ENCODE measurements at regions not wholly inside any gene's neighbourhood (a gene's known extent, or its start where the extent isn't known, plus 50 kb on each side); places are given as distances from the start of the nearest gene placed in this dataset.

DNA sequence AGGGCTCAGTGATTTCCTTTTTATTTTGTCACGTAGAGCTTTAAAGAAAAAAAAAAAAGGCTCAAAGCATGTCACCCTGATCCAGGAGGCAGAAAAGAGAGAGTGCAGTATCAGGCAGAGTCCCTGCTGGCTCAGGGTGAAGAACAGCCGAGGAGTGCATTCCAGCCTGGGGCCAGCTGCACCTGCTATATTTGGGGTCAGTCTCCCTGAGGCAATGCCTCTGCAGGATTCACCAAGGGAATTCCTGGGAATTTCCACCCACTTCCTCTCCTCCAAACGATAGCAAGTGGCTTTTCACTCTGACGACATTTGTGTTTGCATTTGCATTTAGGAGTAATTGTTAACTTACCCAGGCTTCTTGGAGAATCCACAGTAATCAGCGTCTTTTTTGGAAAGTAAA lies 202.9 kb upstream of the CTNNB1 start:
- DNase-seq (ENCODE audit: low read depth) = no peak

- DNase-seq (ENCODE audit: low read depth) = no peak
Observed at GRCh38 chr3:40996827-40997710, 202.2 kb upstream of the CTNNB1 start.

DNA sequence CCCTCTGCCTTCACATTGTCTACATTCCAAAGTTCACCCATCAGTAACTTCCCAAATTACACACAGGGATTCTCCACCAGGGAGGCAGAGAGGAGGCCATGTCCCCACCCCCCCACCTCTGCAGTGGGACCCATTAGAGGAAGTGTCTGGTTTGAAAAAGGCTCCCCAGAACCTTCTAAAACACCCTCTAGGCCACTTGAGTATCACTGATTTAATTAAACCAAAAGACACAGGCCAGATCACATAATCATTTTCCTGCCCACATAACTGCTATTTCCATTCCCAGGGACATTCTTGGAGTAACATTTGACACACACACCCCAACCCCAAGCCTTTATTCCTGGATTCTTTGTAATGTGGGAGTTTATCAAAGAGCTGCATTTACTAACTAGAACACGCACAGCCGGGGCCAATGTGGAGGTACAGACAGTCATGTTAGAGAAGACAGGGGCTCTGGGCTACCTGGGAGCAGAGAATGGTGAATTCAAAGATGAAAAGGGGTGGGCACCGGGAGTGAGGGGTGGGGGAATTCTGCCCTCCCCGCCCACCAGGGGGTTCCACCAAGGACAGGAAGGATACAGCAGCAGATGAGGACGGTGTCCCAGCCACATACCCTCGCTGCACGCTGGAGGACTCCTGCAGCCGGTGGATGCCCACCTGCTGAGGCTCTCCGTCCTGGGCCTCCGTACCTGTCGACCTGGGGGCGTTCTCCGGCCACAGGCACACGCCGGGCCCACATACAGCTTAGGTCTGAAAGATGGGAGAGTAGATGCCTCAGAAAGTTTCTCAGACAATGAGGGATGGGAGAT lies 201.4 kb upstream of the CTNNB1 start:
- DNase-seq (ENCODE audit: low read depth) = no peak

- no peak for DNase-seq (ENCODE audit: low read depth)
Observed at GRCh38 chr3:40999682-41000081, 199.6 kb upstream of the CTNNB1 start.

GRCh38 chr3:41000471-41000870 lies 198.8 kb upstream of the CTNNB1 start:
- DNase-seq (ENCODE audit: low read depth) = no peak

DNA sequence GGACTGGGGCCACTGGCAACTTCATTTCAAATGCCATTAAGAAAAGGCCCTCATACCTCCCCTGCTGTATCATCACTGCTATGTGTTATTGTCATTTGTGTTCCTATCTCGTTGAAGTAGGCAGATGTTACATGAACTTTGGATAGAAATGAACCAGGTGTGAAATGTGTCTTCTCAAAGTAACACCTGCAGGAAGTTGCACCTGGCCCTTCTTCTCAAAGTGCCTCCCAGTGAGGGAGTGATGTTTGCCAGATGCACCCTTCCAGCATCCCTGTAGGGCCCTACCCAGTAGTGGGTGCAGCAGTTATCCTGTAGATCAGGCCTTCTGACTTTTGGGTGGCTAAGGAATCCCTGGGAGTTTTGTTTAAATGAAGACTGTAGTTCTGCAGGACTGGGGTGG lies 197.7 kb upstream of the CTNNB1 start:
- no peak for DNase-seq (ENCODE audit: low read depth)

DNA sequence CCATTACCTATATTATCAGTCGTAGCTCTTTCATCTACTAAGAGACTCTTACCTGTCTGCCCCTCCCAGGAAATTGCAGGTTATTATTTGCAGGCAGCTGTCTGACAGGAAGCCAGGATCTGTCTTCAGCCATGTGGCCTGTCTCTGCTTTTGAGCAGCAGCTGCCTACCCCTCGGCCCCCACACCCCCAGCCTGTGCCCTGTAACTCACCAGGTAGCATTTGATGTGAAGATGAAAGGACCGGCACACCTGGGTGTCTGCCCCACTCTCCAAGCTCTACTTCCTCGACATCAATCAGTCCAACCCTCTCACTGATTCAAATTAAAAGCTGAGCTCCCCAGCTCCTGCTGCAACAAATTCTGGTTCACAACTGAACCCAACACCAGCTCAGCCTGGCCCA lies 197.2 kb upstream of the CTNNB1 start:
- DNase-seq (ENCODE audit: low read depth) = no peak

DNA sequence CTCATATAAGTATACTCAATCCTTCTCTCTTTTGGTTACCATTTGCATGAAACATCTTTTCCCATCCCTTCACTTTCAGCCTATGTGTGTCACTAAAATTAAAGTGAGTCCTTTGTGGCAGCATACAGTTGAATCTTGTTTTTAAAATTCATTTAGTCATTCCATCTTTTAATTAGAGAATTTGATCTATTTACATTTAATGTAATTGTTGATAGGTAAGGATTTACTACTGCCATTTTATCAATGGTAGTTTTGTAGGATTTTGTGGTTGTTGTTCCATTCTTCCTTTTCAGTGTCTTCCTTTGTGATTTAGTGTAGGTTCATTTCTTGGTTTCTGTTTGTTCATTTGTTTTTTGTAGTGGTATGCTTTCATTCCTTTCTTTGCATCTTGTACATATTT lies 191.9 kb upstream of the CTNNB1 start:
- no peak for DNase-seq (ENCODE audit: low read depth)

DNA sequence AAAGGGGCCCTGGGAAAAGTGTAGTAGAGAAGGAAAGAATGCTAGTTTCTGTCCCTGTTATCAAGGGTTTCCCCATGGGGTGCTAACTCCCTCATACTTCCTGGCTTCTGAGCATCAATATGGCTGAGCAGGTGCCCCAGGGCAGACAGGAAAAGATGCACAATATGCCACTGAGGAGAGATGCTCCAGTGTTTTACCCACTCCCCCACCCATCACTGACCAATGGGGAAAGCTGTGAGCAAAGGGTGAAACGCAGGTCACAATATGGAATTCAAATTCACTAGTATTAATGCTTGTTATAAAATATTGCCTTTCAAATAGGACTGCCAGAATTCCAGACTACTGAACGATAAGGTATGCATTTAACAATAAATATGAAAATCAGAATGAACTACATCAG lies 187.5 kb upstream of the CTNNB1 start:
- DNase-seq (ENCODE audit: low read depth) = no peak

DNA sequence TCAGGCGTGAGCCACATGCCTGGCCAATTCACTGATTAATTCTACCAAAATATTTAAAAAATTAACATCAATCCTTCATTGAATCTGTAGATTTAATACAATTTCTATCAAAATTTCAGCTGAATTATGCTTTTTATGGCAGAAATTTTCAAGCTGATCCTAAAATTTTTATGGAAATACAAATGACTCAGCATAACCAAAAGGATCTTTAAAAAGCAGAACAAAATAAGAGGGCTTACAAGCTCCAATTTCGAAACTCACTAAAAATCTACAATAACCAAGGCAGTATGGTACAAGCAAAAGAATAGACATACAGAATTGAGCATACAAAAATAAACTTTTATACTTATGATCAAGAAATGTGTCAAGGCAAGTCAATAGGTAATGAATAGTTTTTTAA lies 180.4 kb upstream of the CTNNB1 start:
- DNase-seq (ENCODE audit: low read depth) = no peak

DNA sequence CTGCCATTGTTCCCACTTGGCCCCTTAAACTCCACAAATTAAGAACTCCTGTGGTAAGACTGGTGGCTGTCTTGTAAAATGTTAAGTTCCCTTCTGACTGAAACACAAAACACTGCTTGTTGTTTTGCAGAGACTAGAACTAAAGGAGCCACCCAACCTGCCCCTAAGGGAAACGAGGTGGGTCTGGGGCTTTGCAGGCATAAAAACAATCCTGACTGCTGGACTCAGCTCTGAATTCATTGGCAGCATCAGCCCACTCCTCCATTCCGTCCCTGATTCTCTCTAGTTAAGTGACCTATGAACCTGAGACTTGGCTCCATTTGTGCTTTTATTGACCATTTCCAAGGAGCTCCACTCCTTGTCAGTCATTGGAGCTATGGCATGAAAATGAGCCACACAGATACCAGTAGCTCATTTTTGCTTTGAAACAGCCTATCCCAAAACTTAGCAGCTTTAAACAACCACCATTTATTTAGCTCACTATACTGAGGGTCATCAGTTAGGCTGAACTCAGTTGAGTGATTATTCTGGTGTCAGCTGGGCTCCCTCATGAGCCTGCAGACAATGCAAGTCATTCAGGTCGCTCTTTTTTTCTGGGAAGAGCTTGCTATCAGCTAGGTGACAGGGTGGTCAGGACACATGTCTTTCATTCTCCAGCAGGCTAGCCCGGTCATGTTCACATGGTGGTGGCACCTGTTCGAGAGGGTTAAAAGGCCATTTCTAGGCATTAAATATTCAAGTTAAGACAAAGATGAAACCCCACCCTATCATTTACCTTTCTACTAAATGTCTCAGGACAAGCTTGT lies 175.1 kb upstream of the CTNNB1 start:
- DNase-seq (ENCODE audit: low read depth) = no peak

DNA sequence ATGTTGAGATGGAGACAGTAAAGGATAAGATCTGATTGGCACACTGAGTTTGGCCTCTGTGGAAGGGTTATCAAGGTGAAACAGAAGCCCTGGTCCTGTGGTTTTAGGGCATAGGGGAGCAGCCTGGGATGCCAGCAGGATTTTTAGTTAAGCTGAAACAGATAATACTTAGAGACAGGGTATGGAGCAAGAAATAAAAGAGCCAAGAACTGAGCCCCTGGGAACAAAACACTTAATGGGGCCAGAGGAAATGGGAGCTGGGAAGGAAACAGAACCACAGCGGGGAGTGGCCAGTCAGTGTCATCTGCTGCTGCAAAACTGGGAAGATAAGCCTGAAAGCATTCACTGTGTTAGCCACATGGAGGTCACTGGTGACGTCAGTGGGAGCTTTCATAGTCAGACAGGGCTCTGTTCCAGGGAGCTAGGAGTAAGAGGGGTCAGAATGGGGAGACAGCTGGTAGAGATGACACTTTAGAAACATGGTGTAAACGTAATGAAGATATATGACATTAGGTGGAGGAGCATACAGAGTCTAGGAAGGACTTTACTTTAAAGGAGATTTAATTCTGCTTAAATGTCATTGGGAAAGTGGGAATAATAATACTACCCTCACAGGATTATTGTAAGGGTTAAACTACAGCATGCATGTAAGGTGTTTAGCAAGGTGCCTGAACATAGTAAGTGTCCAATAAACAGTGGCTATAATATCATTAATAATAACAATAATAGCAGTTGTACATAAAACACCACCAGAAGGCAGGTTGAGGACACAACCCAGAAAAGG lies 172.7 kb upstream of the CTNNB1 start:
- DNase-seq (ENCODE audit: low read depth) = peak; percentile 60

DNA sequence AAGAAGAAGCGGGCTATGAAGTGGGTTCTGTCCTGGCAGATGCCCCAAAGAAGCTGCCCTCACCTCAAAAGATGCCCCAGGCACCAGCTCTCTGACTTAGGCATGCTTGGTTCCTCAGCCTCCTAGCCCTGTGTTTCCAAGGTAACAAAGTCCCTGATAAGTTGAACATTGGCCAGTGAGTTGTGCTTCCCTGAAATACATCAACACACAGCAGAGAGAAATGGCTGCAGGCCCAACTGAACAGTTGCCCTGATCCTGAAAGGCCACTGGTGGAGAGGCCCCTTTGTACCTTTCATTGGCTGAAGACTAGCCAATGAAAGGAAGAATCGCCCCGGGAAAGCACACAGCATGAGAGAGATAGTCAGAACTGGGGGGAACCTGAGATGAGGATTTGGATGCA lies 169.9 kb upstream of the CTNNB1 start:
- DNase-seq (ENCODE audit: low read depth) = no peak

- DNase-seq (ENCODE audit: low read depth) = no peak
Observed at GRCh38 chr3:41030220-41030619, 169.1 kb upstream of the CTNNB1 start.

- no peak for DNase-seq (ENCODE audit: low read depth)
Observed at GRCh38 chr3:41031401-41031800, 167.9 kb upstream of the CTNNB1 start.

GRCh38 chr3:41033956-41034519 lies 165.3 kb upstream of the CTNNB1 start:
- DNase-seq (ENCODE audit: low read depth) = no peak

GRCh38 chr3:41035456-41036022 lies 163.8 kb upstream of the CTNNB1 start:
- no peak for DNase-seq (ENCODE audit: low read depth)

- no peak for DNase-seq (ENCODE audit: low read depth)
Observed at GRCh38 chr3:41037651-41038334, 161.5 kb upstream of the CTNNB1 start.

DNA sequence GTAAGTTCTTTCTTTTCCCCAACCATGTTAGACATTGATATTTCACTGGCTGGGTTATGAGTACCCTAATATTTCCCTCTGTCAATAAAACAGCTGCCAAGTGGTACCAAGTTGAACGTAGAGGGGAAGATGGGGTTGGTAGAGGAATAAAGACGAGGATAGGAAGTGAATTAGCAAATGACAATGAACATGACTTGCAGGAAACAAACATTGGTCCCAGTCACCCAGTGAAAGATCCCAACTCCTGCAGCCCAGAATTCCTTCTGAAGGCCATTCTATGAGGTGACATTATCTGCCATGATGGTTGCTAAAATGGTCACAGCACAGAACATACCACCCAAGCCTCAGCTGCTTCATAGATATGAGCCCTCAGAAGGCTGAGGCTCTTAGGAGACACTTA lies 159.0 kb upstream of the CTNNB1 start:
- DNase-seq (ENCODE audit: low read depth) = no peak

GRCh38 chr3:41041462-41041861 lies 157.8 kb upstream of the CTNNB1 start:
- DNase-seq (ENCODE audit: low read depth) = no peak
